ENCODE measurements at regions not wholly inside any gene's neighbourhood (a gene's known extent, or its start where the extent isn't known, plus 50 kb on each side); places are given as distances from the start of the nearest gene placed in this dataset.

DNA sequence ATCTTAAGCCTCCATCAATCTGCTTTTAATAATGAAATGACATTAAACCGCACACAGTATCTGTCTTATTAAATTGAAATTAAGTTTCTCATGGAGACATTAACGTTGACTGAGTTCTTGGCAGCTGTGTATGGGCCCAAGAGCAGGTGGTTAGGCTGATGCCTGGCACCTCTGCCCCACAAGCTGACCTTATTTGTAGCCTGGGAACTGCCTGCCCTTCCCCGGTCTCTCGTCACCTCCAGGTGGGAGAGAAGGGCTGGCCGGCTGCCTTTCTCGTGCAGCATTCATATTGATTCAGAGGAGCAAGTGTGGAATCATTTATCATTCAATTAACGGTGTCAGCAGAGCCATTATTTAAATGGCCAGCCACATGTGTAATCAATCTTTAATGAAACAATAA is 53.0 kb upstream of the FCN1 start:
- TF ChIP-seq, protein P1, sequence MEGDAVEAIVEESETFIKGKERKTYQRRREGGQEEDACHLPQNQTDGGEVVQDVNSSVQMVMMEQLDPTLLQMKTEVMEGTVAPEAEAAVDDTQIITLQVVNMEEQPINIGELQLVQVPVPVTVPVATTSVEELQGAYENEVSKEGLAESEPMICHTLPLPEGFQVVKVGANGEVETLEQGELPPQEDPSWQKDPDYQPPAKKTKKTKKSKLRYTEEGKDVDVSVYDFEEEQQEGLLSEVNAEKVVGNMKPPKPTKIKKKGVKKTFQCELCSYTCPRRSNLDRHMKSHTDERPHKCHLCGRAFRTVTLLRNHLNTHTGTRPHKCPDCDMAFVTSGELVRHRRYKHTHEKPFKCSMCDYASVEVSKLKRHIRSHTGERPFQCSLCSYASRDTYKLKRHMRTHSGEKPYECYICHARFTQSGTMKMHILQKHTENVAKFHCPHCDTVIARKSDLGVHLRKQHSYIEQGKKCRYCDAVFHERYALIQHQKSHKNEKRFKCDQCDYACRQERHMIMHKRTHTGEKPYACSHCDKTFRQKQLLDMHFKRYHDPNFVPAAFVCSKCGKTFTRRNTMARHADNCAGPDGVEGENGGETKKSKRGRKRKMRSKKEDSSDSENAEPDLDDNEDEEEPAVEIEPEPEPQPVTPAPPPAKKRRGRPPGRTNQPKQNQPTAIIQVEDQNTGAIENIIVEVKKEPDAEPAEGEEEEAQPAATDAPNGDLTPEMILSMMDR (IDR thresholded peaks at IDR 0.05): no peak
- no peak for TF ChIP-seq POLR2AphosphoS5 (IDR thresholded peaks at IDR 0.05)
